ENCODE measurements at regions not wholly inside any gene's neighbourhood (a gene's known extent, or its start where the extent isn't known, plus 50 kb on each side); places are given as distances from the start of the nearest gene placed in this dataset.

DNA sequence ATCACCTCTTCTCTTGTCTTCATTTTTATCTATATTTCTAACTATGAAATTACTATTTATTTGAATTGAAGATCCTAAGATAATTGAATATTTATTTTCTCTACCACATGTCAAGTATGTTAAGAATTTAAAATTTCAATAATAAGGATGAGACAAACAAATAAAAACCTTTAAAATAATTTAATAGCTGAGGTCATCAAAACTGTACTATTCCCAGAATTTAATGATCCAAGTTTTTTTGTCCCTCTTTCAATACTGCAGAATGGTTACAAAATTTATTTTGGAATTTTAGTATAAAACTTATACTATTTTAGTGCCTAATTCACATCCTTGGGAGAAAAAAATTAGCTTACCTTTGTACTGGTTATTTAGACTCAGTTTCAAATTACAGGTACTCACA, 774.9 kb downstream of the ROBO2 start:
- H4K91ac ChIP-seq (ENCODE audit: low read depth, low read length) = no peak overlapping the region
- H3K79me2 ChIP-seq (ENCODE audit: control insufficient read depth, insufficient read depth, low read length, poor library complexity) = no peaks in the 10 kb centered on the region
- no peak overlapping the region for H3K4me2 ChIP-seq (ENCODE audit: low read length)
- H3K4ac ChIP-seq (ENCODE audit: low read depth, low read length) = no peak overlapping the region
- H2AK5ac ChIP-seq (ENCODE audit: low read length) = no peak overlapping the region
- H3K18ac ChIP-seq (ENCODE audit: low read length) = no peak overlapping the region
- no peak for DNase-seq
- no peaks in the 10 kb centered on the region for H3K27me3 ChIP-seq (ENCODE audit: insufficient read depth, low read length)
- H2BK120ac ChIP-seq (ENCODE audit: insufficient read depth, low read length, poor library complexity) = no peak overlapping the region
- H4K8ac ChIP-seq (ENCODE audit: low read depth, low read length) = no peak overlapping the region
- H3K23ac ChIP-seq (ENCODE audit: low read length) = no peak overlapping the region
- H3K79me1 ChIP-seq (ENCODE audit: low read length) = no peaks in the 10 kb centered on the region
- H2AFZ ChIP-seq (ENCODE audit: insufficient read depth, low read length, poor library complexity) = no peak overlapping the region
- no peak overlapping the region for H2BK5ac ChIP-seq (ENCODE audit: low read depth, low read length, poor library complexity)
- no peak overlapping the region for H4K12ac ChIP-seq (ENCODE audit: low read depth, low read length)
- no peak overlapping the region for H3K27ac ChIP-seq (ENCODE audit: low read depth, low read length)
- no peaks in the 10 kb centered on the region for H3K4me1 ChIP-seq (ENCODE audit: control insufficient read depth in 1 of 2, insufficient read depth in 2 of 2, low read length in 2 of 2)
- no peaks in the 10 kb centered on the region for H3K9me3 ChIP-seq (ENCODE audit: insufficient read depth, low read depth, low read length)
- H3K36me3 ChIP-seq (ENCODE audit: control insufficient read depth in 1 of 2, insufficient read depth in 2 of 2, low read length in 2 of 2) = no peaks in the 10 kb centered on the region
- H3K14ac ChIP-seq (ENCODE audit: low read length) = no peak overlapping the region
- H3K4me3 ChIP-seq (ENCODE audit: low read depth, low read length) = no peak overlapping the region
- no peak overlapping the region for H3K9ac ChIP-seq (ENCODE audit: low read length)
- H2BK12ac ChIP-seq (ENCODE audit: low read length) = no peak overlapping the region

DNA sequence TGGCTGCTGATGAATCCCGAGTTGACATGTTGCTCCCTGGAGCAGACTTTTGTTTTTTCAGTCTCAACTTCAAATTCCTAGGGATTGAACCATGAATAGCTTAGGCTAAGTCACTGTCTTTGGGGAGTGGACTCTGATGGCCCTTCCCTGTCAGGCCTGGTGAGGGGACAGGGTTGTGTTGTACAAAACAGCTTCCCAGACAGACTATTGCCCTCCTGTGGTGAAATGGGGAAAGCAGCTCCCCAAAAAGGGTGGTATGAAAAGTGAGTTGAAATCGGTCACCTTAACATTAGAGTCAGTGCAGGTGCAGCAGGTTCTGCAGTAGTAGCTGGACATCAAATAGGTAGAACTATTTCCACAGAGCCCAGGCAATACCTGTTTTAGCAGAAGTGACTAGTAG, 775.6 kb downstream of the ROBO2 start:
- no peak overlapping the region for H3K4me2 ChIP-seq (ENCODE audit: low read length)
- no peaks in the 10 kb centered on the region for H3K36me3 ChIP-seq (ENCODE audit: control insufficient read depth in 1 of 2, insufficient read depth in 2 of 2, low read length in 2 of 2)
- no peak overlapping the region for H4K12ac ChIP-seq (ENCODE audit: low read depth, low read length)
- no peak for DNase-seq
- H3K9me3 ChIP-seq (ENCODE audit: insufficient read depth, low read depth, low read length) = no peaks in the 10 kb centered on the region
- no peak overlapping the region for H3K4ac ChIP-seq (ENCODE audit: low read depth, low read length)
- H3K79me2 ChIP-seq (ENCODE audit: control insufficient read depth, insufficient read depth, low read length, poor library complexity) = no peaks in the 10 kb centered on the region
- H3K27me3 ChIP-seq (ENCODE audit: insufficient read depth, low read length) = no peaks in the 10 kb centered on the region
- H2AK5ac ChIP-seq (ENCODE audit: low read length) = no peak overlapping the region
- H3K4me3 ChIP-seq (ENCODE audit: low read depth, low read length) = no peak overlapping the region
- H4K91ac ChIP-seq (ENCODE audit: low read depth, low read length) = no peak overlapping the region
- H2BK120ac ChIP-seq (ENCODE audit: insufficient read depth, low read length, poor library complexity) = no peak overlapping the region
- no peak overlapping the region for H2AFZ ChIP-seq (ENCODE audit: insufficient read depth, low read length, poor library complexity)
- no peaks in the 10 kb centered on the region for H3K4me1 ChIP-seq (ENCODE audit: control insufficient read depth in 1 of 2, insufficient read depth in 2 of 2, low read length in 2 of 2)
- H3K79me1 ChIP-seq (ENCODE audit: low read length) = no peaks in the 10 kb centered on the region
- H3K9ac ChIP-seq (ENCODE audit: low read length) = no peak overlapping the region
- no peak overlapping the region for H2BK12ac ChIP-seq (ENCODE audit: low read length)
- H4K8ac ChIP-seq (ENCODE audit: low read depth, low read length) = no peak overlapping the region
- H3K27ac ChIP-seq (ENCODE audit: low read depth, low read length) = no peak overlapping the region
- no peak overlapping the region for H2BK5ac ChIP-seq (ENCODE audit: low read depth, low read length, poor library complexity)
- no peak overlapping the region for H3K18ac ChIP-seq (ENCODE audit: low read length)
- H3K14ac ChIP-seq (ENCODE audit: low read length) = no peak overlapping the region
- H3K23ac ChIP-seq (ENCODE audit: low read length) = no peak overlapping the region
- WGBS (ENCODE audit: extremely low coverage, insufficient coverage, insufficient read length) = no CpG with 5 or more reads among the region's 2 CpGs

DNA sequence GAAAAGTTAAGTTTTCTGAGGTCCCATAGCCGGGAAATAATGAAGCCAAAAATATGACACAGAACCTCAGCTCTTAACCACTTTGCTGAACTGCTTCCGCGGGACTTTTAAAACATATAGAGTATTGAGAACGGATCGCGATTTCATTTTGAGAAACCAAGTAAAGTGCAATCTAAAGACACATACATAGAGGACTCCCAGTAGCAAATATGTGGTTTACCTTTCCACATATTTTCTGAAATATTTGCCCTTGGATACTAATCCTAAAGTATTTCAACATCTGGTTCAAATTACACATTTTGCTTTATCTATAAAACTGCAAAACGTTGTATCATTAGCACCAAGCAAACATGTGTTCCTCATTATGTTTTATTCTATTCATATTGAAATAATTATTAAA, 776.5 kb downstream of the ROBO2 start:
- H3K79me2 ChIP-seq (ENCODE audit: control insufficient read depth, insufficient read depth, low read length, poor library complexity) = no peaks in the 10 kb centered on the region
- H3K14ac ChIP-seq (ENCODE audit: low read length) = no peak overlapping the region
- H2AK5ac ChIP-seq (ENCODE audit: low read length) = no peak overlapping the region
- no peak overlapping the region for H2BK12ac ChIP-seq (ENCODE audit: low read length)
- no peaks in the 10 kb centered on the region for H3K4me1 ChIP-seq (ENCODE audit: control insufficient read depth in 1 of 2, insufficient read depth in 2 of 2, low read length in 2 of 2)
- H3K36me3 ChIP-seq (ENCODE audit: control insufficient read depth in 1 of 2, insufficient read depth in 2 of 2, low read length in 2 of 2) = no peaks in the 10 kb centered on the region
- H3K9me3 ChIP-seq (ENCODE audit: insufficient read depth, low read depth, low read length) = no peaks in the 10 kb centered on the region
- no peak for DNase-seq
- H3K4ac ChIP-seq (ENCODE audit: low read depth, low read length) = no peak overlapping the region
- no peak overlapping the region for H3K27ac ChIP-seq (ENCODE audit: low read depth, low read length)
- no peak overlapping the region for H4K8ac ChIP-seq (ENCODE audit: low read depth, low read length)
- H4K91ac ChIP-seq (ENCODE audit: low read depth, low read length) = no peak overlapping the region
- H2BK5ac ChIP-seq (ENCODE audit: low read depth, low read length, poor library complexity) = no peak overlapping the region
- no peak overlapping the region for H3K9ac ChIP-seq (ENCODE audit: low read length)
- no peak overlapping the region for H4K12ac ChIP-seq (ENCODE audit: low read depth, low read length)
- H3K18ac ChIP-seq (ENCODE audit: low read length) = no peak overlapping the region
- H3K4me2 ChIP-seq (ENCODE audit: low read length) = no peak overlapping the region
- no CpG with 5 or more reads among the region's 7 CpGs for WGBS (ENCODE audit: extremely low coverage, insufficient coverage, insufficient read length)
- no peak overlapping the region for H3K4me3 ChIP-seq (ENCODE audit: low read depth, low read length)
- no peak overlapping the region for H2AFZ ChIP-seq (ENCODE audit: insufficient read depth, low read length, poor library complexity)
- no peaks in the 10 kb centered on the region for H3K27me3 ChIP-seq (ENCODE audit: insufficient read depth, low read length)
- no peak overlapping the region for H3K23ac ChIP-seq (ENCODE audit: low read length)
- H2BK120ac ChIP-seq (ENCODE audit: insufficient read depth, low read length, poor library complexity) = no peak overlapping the region
- H3K79me1 ChIP-seq (ENCODE audit: low read length) = no peaks in the 10 kb centered on the region

DNA sequence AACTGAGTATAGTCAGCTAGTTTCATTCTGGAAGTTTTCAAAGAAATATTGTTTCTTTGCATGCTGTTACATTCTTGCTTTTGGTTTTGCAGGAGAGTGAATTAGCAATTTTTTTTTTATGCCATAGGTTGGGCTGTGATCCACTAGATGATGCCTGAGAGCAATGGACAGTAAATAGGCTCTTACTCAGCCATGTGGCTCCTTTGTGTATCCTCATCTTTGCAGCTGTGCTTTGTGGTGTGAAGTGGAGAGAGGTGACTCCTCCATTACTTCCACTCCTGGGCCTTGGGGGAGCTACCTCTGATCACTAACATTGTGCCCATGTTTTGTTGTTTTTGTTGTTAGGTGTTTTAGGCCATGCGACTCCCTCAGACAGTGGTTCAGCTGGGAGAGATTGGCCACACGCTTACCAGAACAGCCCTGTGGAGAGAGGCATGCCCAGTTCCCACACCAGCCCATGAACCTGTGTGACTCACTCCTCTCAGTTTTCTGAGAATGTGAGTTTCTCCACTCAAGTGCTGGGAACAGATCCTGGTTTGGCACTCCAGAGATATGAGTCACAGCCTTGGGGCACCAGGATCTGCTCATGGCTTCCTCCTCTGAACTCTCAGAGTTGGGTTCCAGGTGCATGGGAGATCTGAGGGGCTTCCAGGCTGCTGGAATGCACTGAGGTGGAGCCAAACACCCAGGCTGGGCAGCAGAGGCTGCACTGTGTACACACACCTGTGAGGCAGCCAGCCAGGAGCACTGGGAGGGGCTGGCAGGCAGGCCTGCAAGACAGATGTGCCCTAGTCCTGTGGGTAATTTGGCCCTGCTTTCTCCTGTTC, 785.3 kb downstream of the ROBO2 start:
- Histone ChIP-seq H3K4me1 (ENCODE audit: control insufficient read depth in 1 of 2, insufficient read depth in 2 of 2, low read length in 2 of 2) (peaks cover 9 to 10% of the 10 kb centered on the region in 2 experiments), H2AK5ac (ENCODE audit: low read length) (no peak overlapping the region), H3K18ac (ENCODE audit: low read length) (no peak overlapping the region), H3K14ac (ENCODE audit: low read length) (no peak overlapping the region), H3K4me2 (ENCODE audit: low read length) (no peak overlapping the region), H4K91ac (ENCODE audit: low read depth, low read length) (no peak overlapping the region), H3K9ac (ENCODE audit: low read length) (no peak overlapping the region), H2BK5ac (ENCODE audit: low read depth, low read length, poor library complexity) (no peak overlapping the region), H4K8ac (ENCODE audit: low read depth, low read length) (no peak overlapping the region), H3K4ac (ENCODE audit: low read depth, low read length) (no peak overlapping the region), H3K27me3 (ENCODE audit: insufficient read depth, low read length) (no peaks in the 10 kb centered on the region), H4K12ac (ENCODE audit: low read depth, low read length) (no peak overlapping the region), H3K27ac (ENCODE audit: low read depth, low read length) (peak overlapping the region; percentile 43), H3K23ac (ENCODE audit: low read length) (no peak overlapping the region), H2BK120ac (ENCODE audit: insufficient read depth, low read length, poor library complexity) (no peak overlapping the region), H3K79me1 (ENCODE audit: low read length) (no peaks in the 10 kb centered on the region), H2AFZ (ENCODE audit: insufficient read depth, low read length, poor library complexity) (no peak overlapping the region), H3K9me3 (ENCODE audit: insufficient read depth, low read depth, low read length) (no peaks in the 10 kb centered on the region), H3K36me3 (ENCODE audit: control insufficient read depth in 1 of 2, insufficient read depth in 2 of 2, low read length in 2 of 2) (no peaks in the 10 kb centered on the region), H2BK12ac (ENCODE audit: low read length) (peak overlapping the region; percentile 15), H3K79me2 (ENCODE audit: control insufficient read depth, insufficient read depth, low read length, poor library complexity) (no peaks in the 10 kb centered on the region), H3K4me3 (ENCODE audit: low read depth, low read length) (no peak overlapping the region)
- no CpG with 5 or more reads among the region's 2 CpGs for WGBS (ENCODE audit: extremely low coverage, insufficient coverage, insufficient read length)
- peak; percentile 22 to 50 for DNase-seq
